Sciatic nerve (tissue), 2 donors: ENCODE measurements at regions not wholly inside any gene's neighbourhood (a gene's known extent, or its start where the extent isn't known, plus 50 kb on each side); places are given as distances from the start of the nearest gene placed in this dataset.

Experiments
- ATAC-seq: fragments of 200-7000 bp; cut with Tn5 transposase; one replicate; pipeline ENCODE4 v1.9.1; 2020; ENCODE audit warnings: mild to moderate bottlenecking, moderate library complexity
- DNase-seq: peaks from one replicate; pipeline ENCODE4 v3.0.0-alpha.2; 2020; ENCODE audit warnings: low spot score
- intact Hi-C: fragments of 100-400 bp; cut with DNase I; formaldehyde crosslinking; loops from one replicate; pipeline ENCODE4 v1.14.2; 2022
- donor health status: DM: no; HTN: no; CAD: no.
- donor health status: DM: no; HTN: no; CAD: no.

DNA sequence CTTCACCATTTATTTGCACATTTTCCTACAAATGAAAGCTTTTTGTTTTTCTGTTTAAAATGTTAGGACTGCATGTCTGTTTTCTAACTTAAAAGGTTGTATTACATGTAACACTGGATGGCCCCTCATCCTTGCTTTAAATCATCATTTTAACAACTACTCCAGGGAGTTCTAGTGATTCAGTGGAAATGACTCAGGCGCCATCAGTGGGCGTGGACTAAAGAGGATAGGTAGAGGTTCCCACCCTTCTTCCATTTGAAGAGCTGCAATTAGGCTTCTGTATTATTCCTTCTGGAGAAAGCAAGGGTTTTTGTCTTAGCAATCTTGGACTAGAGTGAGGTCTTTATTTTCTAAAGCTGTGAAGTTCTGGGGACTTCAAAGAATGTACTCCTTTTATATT lies 213.7 kb downstream of the TMEM38B start:
- DNase-seq (no peak), ATAC-seq (no peak)
- intact Hi-C loops = no loop called here

DNA sequence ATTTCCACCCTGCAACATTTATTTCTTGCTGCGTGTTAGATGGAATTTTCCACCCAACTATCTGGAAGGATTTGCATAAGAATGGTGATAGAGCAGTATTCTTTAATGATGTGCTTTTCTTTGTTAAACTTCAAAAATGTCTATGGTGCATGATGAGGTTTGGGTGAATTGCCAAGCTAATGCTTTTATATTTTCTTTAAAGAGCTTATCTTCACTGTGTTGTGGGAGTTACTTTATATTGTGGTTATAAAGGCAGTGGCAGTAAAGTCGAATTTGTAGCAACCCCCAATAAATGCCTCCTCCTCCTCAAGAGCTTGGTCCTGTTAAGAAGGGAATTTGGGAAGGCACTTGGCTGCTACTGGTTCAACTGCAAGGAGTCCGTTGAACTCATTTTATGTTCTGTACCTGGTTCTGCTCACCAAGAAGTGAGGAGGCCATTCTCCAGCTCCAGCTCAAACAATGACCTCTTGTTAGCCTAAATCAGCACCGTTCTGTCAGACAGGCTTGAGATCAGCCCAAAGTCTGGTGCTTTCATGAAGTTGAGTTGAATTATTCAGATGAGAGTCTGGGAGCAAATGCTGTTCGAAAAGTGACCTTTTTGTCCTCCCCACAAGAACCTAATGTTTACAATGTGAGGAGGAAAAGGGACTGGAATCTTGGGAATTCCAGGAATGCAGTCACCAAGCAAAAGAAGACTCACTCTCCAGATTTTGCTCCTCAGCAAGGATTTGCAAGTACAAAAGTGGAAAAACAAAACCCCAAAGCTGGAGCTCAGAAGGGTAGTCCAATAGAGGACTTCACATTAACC lies 217.0 kb downstream of the TMEM38B start:
- intact Hi-C loops = no loop called here
- DNase-seq (no peak), ATAC-seq (no peak)

DNA sequence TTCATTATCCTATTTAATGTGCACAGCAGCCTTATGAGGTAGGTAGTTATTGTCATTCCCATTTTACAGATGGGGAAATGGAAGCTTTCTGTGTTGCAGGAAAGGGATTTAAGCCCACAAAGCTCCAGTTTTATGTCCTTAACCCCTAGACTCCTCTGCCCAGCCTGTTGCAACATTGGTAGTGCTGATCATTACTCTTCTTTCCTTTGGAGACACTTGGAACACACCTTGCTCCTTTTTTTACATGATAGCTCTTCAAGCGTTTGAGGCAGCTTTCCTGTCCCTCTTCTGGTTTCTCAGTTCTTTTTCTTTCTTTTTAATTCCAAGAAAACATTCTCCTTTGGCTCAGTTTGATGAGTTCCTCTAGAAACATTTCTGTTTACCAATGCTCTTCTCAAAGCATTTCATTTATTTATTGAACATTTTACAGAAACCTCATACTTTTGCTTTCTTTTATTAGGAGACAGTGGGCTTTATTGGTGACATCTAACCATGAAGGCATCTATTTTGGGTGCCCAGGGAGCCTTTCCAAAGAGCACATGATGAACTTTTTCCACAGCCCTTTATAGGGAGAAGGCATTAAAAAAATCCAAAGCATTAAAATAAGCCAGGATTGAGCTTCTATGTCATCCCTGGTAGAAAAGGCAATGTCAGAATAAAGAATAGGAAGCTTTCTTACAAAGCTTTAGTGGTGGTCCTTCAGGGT lies 218.0 kb downstream of the TMEM38B start:
- DNase-seq (no peak), ATAC-seq (no peak)
- intact Hi-C loops = loop anchor here (1.0 kb wide), 1 partner anchor 47 kb away; no protein-coding TSS in a partner anchor

DNA sequence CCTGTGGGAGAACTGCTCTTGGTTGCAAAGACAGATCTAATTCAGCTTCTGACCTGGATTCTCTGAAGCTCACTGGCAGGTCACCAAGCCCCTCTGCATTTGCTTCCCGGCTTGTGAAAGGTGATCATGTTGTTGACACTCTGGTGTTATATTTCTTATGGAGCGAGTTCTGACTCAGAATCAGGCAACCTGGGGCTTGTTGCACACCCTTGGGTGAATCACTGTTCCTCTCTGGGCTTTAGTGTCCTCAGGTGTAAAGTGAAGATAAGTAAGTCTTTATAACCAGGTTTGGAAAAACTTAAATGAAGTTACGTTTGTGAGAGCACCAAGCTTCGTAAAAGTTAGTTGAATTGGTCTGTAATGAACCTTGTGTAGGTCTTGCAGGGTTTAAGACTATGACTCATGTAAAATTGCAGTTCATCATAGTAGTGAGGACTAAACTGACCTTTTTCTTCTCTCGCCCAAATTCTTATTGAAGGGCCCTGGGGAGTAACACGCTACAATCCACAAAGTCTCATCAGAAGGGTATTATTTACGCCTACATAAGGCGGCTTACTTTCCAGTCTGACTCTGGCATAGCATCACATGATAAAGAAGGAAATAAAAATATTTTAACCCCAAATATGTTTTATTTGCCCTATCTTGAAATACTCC lies 218.6 kb downstream of the TMEM38B start:
- ATAC-seq (no peak), DNase-seq (no peak)
- intact Hi-C loops = loop anchor here (1.0 kb wide), 1 partner anchor 46 kb away; no protein-coding TSS in a partner anchor

DNA sequence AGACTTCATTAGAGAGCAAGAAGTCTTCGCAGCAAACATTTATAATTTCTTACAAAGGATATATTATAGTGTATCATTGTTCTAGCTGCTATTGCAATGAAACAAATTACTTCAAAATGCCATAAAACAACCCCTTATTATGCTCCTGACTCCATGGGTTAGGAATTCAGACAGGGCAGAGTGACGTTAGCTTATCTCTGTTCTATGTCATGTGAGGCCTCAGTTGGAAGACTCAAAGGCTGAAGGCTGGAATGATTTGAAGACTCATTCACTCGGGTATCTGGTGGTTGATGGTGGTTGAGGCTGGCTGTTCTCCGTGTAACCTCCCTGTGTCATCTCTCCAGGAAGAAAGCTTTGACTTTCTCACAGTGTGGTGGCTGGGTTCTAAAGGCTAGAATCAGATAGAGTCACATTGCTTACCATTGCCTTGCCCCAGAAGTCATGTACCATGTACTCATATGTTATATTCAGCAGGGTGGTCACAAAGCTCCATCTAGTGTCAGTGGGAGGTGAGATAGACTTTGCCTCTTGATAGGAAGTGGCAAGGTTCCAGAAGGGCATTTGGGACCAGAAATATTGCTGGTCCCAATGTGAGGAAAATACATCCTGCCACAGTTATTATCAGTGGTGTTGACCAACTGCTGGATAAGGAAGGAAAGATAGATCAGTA lies 226.9 kb downstream of the TMEM38B start:
- intact Hi-C loops = no loop called here
- DNase-seq (no peak), ATAC-seq (no peak)

DNA sequence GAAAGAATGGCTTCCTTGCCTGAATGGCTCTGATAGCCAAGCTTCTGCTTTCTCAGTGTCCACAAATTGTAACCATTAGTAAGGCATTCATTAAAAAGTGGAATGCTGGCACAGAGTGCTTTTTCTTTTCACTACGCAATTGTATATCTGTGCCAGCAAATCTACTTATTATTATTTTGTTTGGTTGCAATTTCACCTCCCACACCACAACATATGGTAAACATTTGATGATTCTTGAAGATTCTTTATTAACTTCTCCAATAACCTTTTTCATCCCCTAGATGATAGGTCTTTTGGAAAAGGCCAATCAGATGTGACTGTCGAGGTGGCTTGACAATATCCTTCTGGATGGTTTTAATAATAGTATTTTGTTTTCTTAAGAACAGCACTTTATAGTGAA lies 234.1 kb downstream of the TMEM38B start:
- intact Hi-C loops = no loop called here
- DNase-seq (no peak), ATAC-seq (no peak)

DNA sequence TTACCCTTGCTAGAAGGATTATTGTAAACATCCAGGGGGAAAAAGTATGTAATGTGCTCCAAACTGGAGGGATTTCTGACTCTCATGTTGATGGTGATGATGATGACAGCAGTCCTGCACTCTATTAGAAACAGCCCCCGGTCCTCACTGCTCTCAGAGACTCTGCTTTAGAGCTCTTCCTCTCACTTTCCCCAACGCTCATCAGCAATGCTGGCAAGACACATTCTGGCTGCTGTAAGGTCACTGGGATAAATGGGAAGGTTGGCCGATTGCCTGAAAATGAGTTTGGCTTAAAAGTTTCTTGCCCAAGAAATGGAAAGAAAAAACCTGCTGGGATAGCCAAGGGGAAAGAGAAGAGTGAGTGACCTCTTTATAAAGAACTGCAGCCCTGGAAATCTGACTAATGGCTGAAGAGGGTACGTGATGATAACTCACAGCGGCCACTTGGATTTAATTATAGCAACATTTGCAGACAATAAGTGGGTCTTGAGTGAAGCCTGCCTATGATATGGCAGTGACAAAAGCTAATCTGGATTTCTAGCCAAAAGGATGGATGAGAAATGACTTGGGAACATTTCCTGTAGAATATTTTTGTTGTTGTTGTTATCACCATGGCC lies 235.8 kb downstream of the TMEM38B start:
- peak; percentile 64 for ATAC-seq
- DNase-seq = no peak
- intact Hi-C loops = no loop called here

DNA sequence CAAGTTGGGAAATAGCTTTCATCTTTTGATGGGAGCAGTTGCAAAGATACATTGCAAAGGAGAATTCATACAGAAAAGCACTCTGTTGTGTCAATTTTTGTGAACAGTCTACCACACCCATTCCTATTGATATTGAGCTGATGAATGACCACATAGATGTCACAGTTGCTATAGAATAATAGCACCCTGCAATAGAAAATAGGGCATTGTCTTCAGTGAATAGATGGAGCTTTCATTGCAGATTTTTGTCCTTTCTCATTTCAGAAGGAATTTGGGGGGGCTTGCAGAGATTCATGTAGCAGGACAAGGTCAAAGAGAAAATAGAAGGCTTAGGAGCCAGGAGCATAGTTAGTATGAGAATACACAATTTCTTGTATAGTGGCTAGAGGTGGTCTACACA lies 237.9 kb downstream of the TMEM38B start:
- ATAC-seq (no peak), DNase-seq (no peak)
- intact Hi-C loops = no loop called here

DNA sequence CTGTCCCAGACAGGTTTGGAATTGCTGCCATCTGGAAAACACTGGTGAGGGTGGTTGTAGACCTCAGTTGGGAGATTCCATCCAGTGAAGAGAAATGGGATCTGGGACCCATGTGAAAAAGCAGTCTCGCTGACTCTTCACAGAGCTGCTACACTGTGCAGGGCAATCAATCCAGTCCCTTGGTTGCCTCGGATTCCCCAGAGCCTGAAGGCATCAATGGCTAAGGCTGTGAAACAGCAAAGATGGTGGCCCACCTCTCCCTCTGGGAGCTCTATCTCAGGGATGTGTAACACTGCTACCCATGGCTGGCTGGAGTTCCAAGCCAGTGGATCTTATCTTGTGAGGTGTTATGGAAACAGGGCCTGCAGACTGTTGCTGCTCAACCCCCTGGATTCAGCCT lies 256.1 kb downstream of the TMEM38B start:
- DNase-seq (no peak), ATAC-seq (no peak)
- intact Hi-C loops = no loop called here

DNA sequence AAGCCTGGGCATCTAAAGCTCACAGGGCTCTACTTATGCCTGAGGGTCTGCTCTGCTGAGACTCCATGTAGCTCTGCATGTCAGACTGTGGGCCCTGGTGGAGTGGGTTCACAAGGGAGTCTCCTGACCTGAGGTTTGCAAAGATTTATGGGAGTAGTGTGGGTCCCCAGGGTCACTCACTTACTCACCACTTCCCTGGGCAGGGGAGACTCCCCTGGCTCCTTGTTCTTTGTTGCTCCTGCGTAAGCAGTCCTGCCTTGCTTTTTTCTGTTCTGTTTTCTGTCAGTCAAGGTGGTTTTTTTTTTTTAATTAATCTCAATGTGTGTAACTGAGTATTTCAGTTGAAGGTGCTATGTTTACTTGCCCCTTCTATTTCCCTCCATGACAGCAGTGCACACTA lies 256.6 kb downstream of the TMEM38B start:
- intact Hi-C loops = no loop called here
- no peak for DNase-seq
- no peak for ATAC-seq

DNA sequence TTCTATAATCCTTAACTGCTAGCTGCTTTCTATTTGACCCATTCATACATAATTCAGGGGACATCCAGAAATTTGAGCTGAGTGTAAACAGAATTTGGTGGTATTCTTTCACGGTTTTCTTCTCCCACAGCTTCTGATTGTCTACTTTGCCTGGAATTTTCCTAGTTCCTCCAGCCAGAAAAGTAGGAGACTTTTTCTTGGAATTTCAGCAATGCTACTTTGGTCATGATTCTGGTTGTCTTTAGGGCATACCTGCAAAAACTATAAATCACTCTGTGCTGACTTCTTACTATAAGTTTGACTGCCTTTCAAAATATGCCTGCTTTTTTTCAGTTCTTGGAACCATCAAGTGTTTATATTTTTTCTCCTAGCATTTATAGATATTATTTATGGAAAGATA lies 260.2 kb downstream of the TMEM38B start:
- ATAC-seq = no peak
- intact Hi-C loops = no loop called here
- DNase-seq = no peak

DNA sequence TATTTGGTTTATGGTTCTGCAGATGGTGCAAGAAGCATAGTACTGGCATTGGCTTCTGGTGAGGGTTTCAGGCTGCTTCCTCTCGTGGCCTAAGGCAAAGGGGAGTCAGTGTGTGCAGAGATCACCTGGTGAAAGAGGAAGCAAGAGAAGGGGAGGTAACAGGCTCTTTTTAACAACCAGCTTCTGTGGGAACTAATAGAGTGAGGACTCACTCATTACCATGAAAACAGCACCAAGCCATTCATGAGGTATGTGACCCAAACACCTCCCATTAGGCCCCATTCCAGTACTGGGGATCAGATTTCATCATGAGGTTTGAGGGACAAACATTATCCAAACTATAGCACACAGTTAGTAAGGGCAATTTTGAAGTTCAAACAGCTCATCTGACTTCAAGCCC lies 263.5 kb downstream of the TMEM38B start:
- intact Hi-C loops = no loop called here
- DNase-seq = no peak
- no peak for ATAC-seq

DNA sequence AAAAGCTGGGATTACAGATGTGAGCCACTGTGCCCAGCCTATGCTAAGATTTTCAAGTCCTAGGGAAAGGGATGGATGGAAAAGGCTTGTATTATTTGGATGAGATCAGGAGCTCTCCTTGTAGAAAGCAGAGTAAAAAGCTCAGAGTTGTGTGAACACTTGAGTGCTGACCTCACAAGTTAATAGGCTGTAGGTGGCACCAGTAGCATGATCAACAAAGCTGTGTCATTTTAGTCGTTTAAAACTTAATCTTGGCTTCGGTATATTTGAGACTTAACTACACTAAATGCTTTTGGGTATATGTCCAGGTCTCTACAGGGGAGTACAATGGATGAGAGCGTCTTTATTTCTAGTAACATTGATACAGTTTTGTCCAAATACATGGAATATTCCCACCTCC lies 264.2 kb downstream of the TMEM38B start:
- DNase-seq = no peak
- peak; percentile 60 for ATAC-seq
- intact Hi-C loops = no loop called here

DNA sequence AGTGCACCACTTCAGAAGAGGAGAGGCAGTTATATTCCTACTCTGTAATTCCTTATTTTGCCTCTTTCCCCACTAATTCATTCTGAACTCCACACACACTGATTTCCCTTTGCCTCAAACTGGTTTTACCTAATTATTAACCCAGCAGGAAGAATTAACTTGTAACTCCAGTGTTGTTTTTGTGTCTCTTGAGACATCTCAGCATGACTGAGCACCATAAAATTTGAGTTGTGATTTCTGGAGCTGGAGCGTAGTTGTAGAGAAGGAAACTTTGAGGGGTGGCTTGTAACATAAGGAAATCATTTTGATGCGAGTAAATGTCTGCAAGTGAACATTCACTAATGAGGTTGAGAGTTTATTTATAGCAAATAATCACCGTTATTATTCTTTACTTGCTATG lies 265.2 kb downstream of the TMEM38B start:
- DNase-seq (no peak), ATAC-seq (no peak)
- intact Hi-C loops = loop anchor here (1.0 kb wide), 1 partner anchor 47 kb away; no protein-coding TSS in a partner anchor

DNA sequence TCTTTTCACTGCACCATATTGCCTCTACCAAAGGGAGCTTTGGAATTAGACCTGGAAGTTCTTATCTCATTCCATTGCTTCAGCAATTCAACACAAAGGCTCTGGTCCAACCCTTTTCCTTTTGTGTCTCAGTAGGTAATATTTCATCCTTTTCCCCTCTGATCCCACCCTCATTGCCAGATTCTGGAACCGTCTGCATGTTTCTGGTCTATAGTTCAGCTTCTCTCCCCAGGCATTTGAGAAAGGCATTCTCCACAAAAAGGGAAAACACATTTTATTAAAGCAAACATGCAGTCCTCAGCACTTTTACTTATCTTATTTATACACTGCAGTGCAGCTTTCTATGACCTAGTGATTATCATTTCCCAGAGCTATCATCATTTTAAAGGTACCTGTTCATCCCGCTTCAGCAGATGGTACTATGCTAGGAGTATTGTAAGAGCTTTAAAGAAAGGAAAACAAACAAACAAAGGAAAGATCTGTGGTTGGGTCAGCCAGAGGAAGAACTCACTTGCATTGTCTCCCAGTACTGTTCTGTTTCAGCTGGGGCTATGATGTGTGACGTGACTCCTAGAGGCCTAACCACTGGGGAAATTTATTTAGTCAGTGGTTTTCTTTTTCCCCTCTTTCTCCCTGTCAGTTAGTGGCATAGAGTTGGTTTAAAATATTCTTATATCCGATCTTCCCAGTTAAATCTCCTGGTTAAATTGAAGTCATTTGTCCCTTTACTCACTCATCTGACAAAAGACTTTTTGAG lies 269.2 kb downstream of the TMEM38B start:
- intact Hi-C loops = no loop called here
- ATAC-seq (peak; percentile 20), DNase-seq (no peak)

DNA sequence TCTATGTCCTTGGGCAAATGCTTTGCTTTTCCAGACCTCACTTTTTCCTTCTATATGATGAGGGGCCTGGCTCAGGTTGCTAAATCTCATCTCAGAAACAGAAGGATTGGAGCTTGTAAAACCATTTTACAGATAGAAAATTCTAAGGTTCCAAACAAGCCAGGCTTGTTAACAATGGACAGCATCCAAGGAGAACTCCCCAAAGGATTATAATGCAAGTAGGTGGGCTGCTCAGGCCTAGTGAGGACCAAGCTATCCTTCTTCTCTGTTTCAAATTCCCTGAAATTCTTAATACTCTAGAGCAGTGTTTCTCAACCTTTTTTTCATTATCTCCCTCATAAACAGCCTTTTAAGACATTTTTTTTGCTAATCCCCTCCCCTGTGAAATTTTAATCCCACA lies 269.8 kb downstream of the TMEM38B start:
- intact Hi-C loops = no loop called here
- ATAC-seq = peak; percentile 53
- DNase-seq = no peak

DNA sequence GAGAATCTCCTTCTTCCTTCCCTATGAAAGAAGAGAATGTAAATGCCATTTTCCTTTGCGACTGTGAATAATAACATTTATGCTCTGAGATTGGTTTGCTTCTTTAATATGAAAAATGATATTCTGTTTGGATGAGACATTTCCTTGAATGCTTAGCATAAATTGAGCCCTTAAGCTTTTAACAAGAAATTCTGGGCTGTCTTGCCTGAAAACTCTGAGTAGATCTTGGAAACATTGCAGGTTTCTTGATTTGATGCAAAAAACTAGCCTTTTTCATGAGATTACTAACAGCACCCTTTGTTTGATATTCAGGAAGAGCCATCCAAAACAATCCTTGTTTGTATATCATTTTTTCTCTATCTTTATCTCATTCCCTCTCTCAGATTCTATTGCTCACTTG lies 272.5 kb downstream of the TMEM38B start:
- ATAC-seq (no peak), DNase-seq (no peak)
- intact Hi-C loops = no loop called here

DNA sequence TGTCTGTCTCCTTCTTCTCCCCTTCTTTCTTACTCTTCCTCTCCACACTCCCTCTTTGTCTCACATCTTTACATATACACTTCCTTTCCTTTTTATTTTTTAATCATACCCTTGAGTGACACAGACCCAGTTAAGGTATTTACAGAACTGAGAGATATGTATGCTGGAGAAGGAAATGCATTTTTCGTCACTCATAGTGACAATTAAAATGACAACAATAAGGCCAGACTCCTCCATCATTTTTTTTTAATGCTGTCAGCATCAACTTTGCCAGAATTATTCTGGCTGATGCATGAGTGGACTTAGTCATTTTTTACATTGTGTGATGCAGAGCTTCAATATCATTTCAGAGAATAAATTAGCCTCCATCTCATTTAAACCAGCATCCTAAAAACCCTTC lies 272.9 kb downstream of the TMEM38B start:
- intact Hi-C loops = no loop called here
- ATAC-seq = no peak
- DNase-seq = no peak
